Stimulated activated naive CD4-positive, alpha-beta T cell treated with Interleukin-2 at 50 U/mL for 16 hours (primary cell): ENCODE measurements at regions not wholly inside any gene's neighbourhood (a gene's known extent, or its start where the extent isn't known, plus 50 kb on each side); places are given as distances from the start of the nearest gene placed in this dataset.

Experiments
- DNase-seq: peaks from one replicate; lab custom pipeline; 2025; lab: John Stamatoyannopoulos, UW

DNA sequence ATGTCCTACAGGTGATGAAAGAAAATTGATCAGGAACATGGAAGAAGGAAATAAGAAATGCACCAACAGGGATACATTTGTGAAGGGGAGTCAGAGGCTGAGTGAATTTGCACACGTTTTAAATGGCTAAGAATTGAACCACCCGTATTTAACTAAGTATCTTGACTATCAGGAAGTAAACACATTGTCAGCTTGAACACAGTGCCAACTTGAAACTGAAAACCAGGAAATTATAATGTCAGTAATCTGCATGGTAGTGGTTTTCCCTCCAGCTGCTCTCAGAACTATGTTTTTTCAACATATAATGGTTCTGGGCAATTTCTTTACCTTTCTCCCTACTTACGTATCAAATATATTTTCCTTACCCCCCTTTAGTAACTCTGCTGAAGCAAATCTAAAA lies 366.5 kb upstream of the POU3F2 start:
- no peak for DNase-seq

DNA sequence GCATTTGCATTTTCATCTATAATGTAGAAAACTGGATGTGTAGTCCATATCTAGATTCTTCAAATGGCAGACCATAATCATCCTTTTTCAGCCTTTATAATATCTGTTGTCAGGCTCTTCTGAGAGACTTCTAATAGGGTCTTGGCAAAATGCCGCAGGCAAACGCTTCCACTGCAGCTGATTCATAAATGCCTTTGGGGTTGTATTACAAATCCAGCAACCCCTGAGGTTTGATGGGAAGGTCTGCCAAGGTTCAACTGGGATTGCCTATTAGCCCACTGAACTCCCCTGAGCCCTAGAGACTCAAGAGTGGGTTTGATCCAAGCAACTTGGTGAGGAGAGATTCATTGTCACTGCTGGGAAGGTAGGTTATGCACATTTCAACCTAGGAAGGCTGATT lies 365.2 kb upstream of the POU3F2 start:
- DNase-seq, result no peak

DNA sequence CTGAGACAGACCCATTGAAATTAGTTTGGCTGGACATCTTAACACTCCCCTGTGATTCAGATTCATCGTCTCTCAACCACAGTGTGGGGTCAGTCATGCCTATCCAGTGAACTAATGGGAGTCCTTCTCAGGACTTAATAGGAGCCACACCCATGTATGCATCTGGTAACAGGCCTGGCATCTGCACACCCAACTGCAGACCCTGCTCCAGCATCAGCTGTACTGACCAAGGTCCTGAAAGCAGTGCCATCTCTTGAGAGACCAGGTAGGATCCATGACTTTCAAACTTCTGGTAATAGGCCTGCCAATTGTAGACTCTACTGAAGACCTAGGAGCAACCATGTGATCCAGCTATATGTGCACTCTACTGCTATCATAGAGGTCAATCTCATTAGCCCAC lies 363.6 kb upstream of the POU3F2 start:
- no peak for DNase-seq

DNA sequence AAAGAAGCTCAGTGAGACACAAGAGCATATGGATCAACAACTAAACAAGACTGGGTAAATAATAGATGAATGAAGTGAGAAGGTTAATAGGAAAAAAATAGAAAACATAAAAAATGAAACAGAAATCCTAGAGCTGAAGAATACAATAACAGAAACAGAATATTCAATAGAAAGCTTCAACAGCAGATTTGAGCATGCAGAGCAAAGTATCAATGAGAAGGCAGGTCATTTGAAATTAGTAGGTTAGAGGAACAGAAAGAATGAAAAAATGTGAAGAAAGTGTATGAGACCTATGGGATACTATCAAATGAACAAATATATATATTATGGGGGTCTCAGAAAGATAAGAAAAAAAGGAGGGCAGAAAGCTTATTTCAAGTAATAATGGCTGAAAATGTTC lies 362.9 kb upstream of the POU3F2 start:
- no peak for DNase-seq

DNA sequence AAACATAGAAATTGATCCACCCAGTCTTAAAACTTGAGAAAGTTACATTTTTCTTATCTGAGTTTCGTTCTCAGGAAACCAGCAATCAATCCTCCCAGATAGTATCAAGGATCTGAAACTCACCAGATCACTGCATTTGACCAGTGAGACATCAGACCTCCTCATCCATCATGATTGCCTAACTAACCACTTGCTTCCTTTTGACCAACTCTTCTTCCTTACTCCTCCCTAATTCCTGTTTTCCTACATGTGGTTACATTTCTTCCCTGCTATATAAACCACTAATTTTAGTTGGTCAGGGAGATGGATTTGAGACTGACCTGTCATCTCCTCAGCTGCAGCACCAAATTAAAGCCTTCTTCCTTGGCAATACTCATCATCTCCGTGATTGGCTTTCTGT lies 357.1 kb upstream of the POU3F2 start:
- no peak for DNase-seq

DNA sequence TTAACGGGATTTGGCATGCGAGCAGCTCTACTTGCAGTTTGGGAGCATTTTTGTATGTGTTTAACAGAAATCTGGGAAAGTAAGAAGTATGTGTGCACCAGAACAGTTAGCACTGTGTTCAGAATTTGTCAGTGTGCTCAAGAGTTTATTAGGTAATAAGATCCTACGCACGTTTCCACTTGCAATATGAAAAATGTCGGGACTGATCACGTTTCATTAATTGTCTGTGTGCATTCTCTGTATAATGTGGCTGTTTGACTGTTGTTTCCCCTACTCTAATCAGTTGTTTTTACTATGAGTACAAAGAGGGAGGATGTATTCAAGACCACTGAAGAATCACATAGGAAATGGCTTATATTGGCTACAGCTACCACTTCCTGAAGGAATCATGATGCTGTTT lies 349.7 kb upstream of the POU3F2 start:
- DNase-seq, result no peak

DNA sequence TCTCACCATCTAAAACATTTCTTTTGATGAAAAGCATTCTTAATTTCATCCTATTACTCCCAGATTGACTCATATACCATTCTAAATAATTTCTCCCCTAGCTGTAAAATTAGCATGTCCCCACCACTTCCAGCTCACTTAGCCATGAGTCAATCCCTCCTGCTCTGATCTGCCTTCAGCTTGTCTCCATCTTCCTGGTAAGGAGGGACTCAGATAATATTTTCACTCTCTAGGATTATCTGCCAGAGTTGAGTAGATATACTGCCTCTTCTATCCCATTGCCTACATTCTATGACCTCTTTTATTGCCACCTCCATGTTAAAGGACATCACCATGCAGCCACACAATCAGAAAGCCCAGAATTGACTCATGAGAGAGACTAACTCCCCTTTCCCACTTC lies 348.8 kb upstream of the POU3F2 start:
- DNase-seq, result no peak

DNA sequence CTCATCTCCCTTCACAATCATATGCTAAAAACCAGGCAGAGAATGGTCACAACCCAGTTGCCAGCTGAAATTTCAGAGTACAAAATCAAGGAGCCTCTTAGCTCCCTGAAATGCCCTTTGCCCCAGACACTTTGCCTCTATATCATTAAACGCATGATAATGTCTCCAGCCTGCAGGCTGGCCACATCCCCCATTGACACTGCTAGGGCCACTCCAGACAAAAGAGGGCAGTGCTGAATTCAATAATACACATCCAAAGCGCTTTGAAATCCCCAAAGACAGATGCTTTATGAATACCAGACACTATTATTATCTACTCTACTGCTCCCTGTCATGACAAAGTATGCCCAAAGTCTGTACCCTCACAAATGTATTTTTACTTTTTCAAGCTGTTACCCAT lies 348.3 kb upstream of the POU3F2 start:
- no peak for DNase-seq

DNA sequence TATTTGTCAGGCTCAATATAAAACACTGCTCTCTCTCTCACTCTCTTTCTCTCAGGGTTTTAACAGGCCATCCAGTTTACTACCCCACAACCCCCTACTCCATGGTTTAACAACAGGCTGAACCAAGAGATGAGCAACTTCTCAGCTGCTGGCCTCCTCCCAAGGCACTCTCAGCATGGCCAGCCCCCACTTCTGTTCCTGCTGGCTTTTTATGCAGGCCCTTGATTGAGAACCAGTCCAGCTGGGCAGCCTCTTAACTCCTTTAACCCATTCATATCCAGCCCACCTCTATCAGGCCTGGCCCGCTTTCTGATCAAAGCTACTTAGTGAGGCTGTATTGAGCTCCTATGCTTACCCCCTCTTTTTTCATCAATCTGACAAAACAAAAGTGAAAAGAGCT lies 346.8 kb upstream of the POU3F2 start:
- DNase-seq, result no peak

DNA sequence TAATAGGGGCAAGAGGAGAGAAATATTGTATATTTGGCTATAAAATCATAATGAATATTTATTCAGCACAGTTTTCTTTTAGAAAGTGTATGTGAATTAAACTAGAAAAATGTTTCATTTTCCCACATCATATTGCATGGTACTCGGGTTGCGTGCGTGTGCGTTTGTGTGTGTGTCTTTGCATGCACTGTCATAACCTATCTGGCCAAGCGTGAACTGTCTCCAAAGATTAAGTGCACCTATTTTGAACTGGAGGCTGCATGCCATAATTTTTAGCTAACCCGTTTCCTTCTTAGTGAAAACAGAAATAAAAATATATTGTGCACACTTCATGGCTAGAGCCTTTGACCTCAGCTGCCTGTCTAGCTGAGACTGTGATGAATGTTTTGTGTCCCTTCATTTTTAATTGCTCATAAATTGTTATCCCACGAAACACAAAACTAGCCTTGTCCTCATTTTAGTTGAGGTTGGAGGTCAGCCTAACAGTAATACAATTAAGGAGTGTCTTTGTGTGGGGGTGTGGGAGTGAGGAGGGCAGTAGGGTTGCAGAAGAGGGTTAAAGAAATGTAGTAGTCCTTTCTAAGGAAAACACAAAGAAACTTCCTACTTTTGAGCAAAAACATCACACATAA lies 336.1 kb upstream of the POU3F2 start:
- no peak for DNase-seq

DNA sequence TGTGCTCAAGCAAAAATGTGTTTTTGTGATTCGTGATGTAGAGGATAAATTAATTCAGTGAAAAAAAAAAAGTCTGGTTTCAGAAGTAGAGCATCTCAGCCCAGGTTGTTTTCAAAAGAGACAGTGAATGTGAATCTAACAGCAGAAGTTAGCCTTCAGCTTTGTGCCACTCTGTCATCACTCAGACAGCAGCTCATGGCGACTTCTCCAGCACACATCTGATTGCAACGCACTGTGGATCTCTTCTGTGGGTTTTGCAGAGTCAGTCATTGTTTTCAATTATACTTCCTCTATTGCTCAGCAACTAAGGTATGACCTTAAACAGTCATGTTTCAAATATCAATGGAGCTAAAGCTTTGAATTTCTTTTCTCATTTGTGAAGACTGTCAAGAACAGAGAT lies 335.5 kb upstream of the POU3F2 start:
- no peak for DNase-seq

DNA sequence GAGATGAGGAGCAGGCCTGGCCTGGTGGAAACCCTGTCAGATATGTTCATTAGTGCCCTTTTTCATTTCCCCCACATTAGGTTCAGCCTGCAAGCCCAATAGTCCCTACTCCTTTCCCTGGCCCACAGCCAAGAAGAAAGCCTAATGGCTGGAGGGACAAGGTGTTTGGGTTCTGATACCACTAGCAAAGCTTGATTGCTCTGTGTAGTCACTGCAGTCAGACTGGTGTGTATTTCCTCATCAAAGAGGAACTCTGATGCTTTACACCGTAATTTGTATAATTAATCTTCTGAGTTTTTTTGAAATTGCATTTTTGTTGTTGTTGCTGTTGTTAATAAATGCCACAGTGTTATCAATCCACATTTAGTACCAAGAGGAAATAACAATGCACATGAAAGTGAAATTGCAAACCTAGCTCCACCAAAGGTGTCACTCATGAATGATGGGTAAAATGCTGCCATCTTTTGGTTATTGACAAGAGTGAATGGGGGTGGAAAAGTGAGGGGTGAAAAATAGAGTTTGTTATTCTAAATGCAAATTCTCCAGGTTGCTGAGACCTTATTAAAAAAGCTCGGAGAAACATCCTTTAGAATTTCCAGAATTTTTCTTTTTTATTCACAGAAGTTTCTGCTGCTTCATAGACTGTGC lies 320.2 kb upstream of the POU3F2 start:
- DNase-seq, result no peak

DNA sequence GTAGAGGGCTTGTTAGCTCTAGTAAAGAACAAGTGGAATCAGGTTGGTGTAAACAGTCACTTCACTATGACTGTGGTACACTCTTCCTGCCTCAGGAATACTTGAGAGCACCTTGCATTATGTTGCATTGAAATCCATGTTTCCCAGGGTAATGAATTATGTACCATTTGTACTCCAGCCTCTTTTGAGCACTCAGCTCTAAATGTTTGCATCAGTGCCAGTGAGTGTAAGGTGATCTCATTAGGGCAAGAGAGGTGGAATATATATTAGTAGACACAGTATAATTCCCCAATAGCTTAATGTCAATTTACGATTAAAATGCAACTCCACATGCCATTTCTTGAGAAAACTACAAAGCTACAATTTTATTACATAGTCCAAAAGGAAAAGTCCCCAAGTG lies 319.6 kb upstream of the POU3F2 start:
- no peak for DNase-seq

DNA sequence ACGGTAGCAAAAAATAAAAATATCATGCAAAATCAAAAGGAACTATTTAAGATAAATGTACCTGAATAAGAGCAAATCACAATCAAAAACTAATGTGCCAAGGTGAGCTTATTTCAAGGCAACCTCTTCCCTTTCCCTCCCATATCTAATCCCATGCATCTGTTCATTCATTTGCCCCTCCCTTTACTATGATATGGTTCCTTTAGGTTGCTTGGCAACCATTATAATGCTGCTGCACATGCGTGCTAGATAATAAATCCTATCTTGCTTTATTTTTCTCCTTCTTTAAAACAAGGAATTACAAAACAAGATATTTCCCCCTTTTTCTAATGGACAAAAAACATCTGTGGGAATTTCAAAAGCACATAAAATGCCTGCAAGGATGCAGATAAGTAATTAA lies 318.2 kb upstream of the POU3F2 start:
- no peak for DNase-seq

DNA sequence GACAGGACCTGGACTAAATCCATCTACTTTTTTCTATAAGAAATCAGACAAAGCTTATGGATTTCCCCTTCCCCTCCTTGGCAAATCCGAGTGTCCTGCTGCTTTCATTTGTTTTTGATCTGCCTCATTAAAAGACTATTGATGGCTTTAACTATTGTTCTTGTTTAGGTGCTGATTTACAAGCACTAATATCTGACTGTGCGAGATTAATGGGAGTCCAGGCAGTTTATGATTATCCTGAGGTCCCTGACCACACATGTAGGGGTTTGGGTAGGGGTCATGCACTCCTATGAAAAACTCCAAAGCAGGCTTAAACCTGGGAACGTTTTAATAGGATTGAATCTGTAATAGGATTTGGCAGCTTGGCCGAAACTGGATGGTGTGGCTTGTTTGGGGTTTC lies 317.5 kb upstream of the POU3F2 start:
- DNase-seq, result no peak

DNA sequence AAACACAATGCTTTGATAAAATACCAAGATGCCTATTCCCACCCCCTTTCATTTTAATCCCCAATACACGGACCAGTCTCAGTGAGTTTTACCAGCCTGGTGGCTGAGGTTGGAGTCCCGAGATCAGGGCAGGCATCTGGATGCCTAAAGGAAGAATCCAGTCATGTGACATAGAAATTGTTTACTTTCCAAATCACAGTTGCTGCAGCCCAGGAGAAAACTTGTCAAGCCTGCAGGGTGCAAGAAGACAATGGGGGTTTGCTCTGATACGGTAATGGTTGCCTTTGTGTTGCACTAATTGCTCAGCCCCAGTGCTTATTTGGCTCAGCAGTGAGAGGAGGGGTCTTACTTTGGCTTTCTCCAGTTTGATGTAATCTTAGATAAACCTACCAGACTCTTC lies 308.5 kb upstream of the POU3F2 start:
- no peak for DNase-seq

DNA sequence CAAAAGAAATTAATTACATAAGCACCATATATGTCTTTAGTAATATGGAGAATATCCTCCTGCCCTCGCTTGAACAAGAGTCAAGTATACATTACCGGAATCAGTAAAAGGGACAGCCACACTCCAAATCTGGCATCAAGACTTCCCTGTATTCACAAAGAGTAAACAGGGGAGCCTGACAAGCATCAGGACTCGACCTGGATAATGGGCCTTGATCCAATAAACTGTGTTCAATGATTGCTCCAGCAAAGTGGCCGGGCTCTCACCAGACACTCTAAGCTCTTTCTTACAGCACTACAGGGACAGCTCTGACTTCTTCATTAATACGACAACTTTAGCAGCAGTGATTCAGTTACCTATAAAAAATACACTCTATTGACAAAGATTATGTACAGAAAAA lies 307.9 kb upstream of the POU3F2 start:
- DNase-seq, result no peak

DNA sequence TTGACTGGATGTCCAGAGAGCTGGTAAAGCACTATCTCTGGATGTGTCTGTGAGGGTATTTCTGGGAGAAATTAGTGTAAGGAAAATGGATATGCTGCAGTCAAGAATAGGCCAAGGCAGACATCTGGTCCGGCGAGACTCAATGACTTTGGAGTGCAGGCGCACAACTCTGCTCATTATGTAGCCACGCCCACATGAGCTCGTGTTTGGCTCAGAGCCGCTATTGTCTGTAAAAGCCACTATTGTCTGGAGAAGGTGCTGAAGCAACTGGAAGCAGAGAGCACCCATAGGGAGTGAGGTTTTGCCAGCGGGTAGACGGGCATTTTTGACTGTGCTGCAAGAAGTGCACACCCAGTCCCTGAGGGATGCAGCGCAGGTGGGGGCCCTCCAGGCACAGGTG lies 305.0 kb upstream of the POU3F2 start:
- DNase-seq, result no peak

DNA sequence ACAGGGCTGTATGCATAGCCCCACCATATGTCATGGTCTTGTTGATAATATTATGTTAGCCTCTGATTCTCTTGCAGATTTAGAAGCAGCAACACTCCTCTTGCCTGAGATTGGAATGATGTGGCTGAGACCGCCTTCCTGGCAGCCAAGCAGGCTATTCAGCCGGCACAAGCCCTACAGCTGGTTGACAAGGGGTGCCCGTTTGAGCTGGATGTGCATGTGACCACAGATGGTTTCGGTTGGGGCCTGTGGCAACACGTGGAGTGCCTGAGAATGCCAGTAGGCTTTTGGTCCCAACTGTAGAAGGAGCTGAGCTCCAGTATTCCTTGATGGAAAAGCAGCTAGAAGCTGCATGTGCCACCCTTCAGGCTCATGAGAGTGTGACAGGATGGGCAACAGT lies 303.6 kb upstream of the POU3F2 start:
- no peak for DNase-seq

DNA sequence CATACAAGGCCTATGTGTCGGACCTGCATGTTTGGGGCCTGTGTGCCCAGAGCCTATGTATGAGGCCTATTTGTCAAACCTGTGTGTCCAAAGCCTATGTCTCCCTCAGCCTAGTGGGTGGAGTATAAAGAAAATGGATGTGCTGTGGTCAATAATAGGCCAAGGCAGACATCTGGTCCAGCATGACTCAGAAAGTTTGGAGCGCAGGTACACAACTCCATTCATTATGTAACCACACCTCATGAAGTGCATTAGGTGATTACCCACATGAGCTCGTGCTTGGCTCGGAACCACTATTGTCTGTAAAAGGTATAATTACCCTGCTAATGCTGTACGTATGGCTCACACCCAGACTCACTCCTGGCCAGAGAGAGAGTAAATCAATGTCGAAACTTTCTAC lies 302.4 kb upstream of the POU3F2 start:
- no peak for DNase-seq

DNA sequence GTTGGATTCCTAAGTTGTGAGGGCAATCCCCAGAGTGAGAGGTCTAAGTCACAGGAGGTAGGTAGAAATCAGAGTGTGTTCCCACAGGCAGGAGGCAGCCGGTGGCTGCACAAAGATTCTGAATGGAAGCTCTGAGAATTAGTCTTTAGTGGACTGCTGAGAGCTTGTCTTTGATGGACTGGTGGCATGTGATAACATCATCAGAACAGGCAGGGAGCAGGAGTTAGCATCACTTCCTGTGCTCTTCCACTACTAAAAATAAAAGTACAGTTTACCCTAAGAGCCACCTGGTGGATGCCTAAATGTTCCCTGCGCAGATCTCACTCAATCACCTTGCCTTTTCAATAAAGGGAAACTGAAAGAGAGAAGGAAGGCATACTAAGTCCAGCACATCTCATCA lies 294.6 kb upstream of the POU3F2 start:
- DNase-seq, result no peak

DNA sequence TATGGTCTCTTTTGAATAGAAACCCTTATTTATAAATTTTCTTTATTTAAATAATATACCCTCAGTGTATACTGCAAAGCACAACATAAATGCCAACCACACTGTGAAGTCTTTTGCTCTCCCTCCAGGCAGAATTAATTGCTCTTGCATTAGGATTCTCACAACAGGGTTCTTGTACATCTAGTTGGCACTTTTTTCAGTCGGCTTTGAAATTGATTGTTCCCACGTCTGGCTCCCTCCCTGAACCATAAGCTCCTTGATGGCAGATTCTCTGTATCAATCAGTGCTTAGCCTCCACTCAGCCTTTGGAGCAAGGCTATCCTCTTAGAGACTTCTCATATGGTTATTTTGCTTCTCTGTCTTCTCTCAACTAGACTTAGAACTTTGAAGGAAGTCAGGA lies 288.0 kb upstream of the POU3F2 start:
- DNase-seq, result no peak

DNA sequence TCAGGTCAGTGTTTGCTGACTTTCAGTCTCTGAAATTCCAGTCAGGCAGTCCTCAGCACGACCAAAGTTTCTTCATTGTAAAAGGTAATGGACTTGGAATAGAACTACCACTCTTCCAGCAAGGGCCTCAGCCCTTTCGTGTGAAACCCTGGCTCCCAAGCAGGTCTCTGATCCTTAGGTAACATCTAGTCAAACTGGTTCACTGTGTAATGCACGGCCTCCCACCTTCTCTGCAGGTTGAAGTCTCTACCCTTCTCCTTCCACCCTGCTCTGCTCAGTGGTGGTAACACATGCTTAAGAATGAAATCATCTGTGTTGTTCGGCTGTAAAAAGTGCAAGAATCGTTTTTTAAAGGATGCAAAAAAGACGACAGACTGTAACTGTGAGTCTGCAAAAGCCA lies 287.2 kb upstream of the POU3F2 start:
- DNase-seq, result no peak

DNA sequence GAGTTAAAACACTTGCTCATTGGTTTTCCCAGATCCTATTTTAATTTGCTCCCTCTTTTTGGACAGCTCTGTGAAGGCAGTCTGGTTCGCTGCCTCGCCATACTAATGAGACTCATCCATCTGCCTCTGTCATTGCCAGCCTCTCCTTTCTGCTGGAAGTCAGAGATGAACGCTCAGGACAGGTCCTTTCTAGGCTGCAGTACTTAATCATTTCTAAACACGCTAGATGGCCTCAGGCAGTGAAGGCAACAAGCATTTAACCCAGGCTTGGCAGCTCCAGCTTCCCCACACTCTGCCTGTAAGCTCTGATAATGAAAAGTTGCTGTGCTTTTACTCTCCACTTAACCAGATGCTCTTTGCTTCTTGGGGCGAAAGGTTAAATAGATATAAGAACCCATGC lies 286.7 kb upstream of the POU3F2 start:
- no peak for DNase-seq

DNA sequence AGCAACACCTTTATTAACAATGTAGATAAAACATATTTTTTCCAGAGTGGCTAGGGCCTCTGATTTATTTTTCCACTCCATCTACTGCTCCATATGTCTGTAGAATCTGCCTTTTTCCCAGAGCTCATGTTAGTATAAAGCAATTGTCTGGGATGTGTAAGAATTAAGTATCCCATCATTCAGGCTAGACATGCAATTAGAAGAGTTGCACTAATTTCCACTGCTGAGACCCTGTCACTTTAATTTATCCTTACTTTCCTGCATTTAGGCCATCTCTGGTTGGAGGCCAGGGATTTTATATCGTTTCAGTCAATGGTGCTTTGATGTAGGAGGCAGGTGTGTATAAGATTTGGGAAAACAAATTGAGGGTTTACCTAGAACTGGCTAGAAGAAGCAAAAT lies 286.1 kb upstream of the POU3F2 start:
- no peak for DNase-seq
